Limb (tissue), 2 donors: ENCODE measurements at regions not wholly inside any gene's neighbourhood (a gene's known extent, or its start where the extent isn't known, plus 50 kb on each side); places are given as distances from the start of the nearest gene placed in this dataset.
"Not testable (repeated sequence)": the region's sequence is repeated elsewhere in the genome, so short reads cannot be mapped to it uniquely, and the experiment has no call there.

Experiments
- DNase-seq, 2 donors: peaks; one replicate each; pipeline ENCODE4 v3.0.0-alpha.2; 2016; ENCODE audit errors: extremely low spot score in 2 of 2

- DNase-seq, result no peak
Observed at GRCh38 chr5:96175090-96175489, 213.4 kb upstream of the ELL2 start.

- no peak for DNase-seq
Observed at GRCh38 chr5:96173366-96173765, 211.7 kb upstream of the ELL2 start.

- no peak for DNase-seq
Observed at GRCh38 chr5:96172436-96172835, 210.8 kb upstream of the ELL2 start.

GRCh38 chr5:96171973-96172372 is 210.3 kb upstream of the ELL2 start:
- not testable (repeated sequence) for DNase-seq

- not testable (repeated sequence) for DNase-seq
Observed at GRCh38 chr5:96170481-96171125, 209.0 kb upstream of the ELL2 start.

GRCh38 chr5:96168833-96169232 is 207.2 kb upstream of the ELL2 start:
- not testable (repeated sequence) for DNase-seq

GRCh38 chr5:96159043-96159442 is 197.4 kb upstream of the ELL2 start:
- DNase-seq, result no peak

- no peak for DNase-seq
Observed at GRCh38 chr5:96157841-96158291, 196.2 kb upstream of the ELL2 start.

- DNase-seq, result no peak
Observed at GRCh38 chr5:96157077-96157780, 195.6 kb upstream of the ELL2 start.

GRCh38 chr5:96155147-96155546 is 193.5 kb upstream of the ELL2 start:
- no peak for DNase-seq

GRCh38 chr5:96151891-96152290 is 190.2 kb upstream of the ELL2 start:
- no peak for DNase-seq

- no peak for DNase-seq
Observed at GRCh38 chr5:96150007-96150406, 188.4 kb upstream of the ELL2 start.

GRCh38 chr5:96149546-96149945 is 187.9 kb upstream of the ELL2 start:
- DNase-seq, result no peak

GRCh38 chr5:96149021-96149420 is 187.4 kb upstream of the ELL2 start:
- no peak for DNase-seq

- DNase-seq, result no peak
Observed at GRCh38 chr5:96148376-96148775, 186.7 kb upstream of the ELL2 start.

- DNase-seq, result no peak
Observed at GRCh38 chr5:96147866-96148265, 186.2 kb upstream of the ELL2 start.

- DNase-seq, result no peak
Observed at GRCh38 chr5:96146675-96147074, 185.0 kb upstream of the ELL2 start.

GRCh38 chr5:96144289-96144688 is 182.6 kb upstream of the ELL2 start:
- DNase-seq, result no peak

GRCh38 chr5:96143450-96143849 is 181.8 kb upstream of the ELL2 start:
- no peak for DNase-seq

GRCh38 chr5:96142786-96143434 is 181.3 kb upstream of the ELL2 start:
- DNase-seq, result no peak

GRCh38 chr5:96142184-96142781 is 180.6 kb upstream of the ELL2 start:
- DNase-seq, result no peak

- DNase-seq, result no peak
Observed at GRCh38 chr5:96141749-96142148, 180.1 kb upstream of the ELL2 start.
